ENCODE measurements at regions not wholly inside any gene's neighbourhood (a gene's known extent, or its start where the extent isn't known, plus 50 kb on each side); places are given as distances from the start of the nearest gene placed in this dataset.

- DNase-seq = no peak
Observed at GRCh38 chrX:109312757-109313156, 169.1 kb downstream of the GUCY2F start.

- DNase-seq = no peak
Observed at GRCh38 chrX:109310031-109310430, 171.9 kb downstream of the GUCY2F start.

- DNase-seq = no peak
Observed at GRCh38 chrX:109301177-109301576, 180.7 kb downstream of the GUCY2F start.

- no peak for DNase-seq
Observed at GRCh38 chrX:109300415-109300814, 181.5 kb downstream of the GUCY2F start.

GRCh38 chrX:109299091-109299490 lies 182.8 kb downstream of the GUCY2F start:
- no peak for DNase-seq

- DNase-seq = no peak
Observed at GRCh38 chrX:109294097-109294814, 187.6 kb downstream of the GUCY2F start.

- no peak for DNase-seq
Observed at GRCh38 chrX:109283870-109284269, 198.0 kb downstream of the GUCY2F start.

GRCh38 chrX:109281483-109282275 lies 200.2 kb downstream of the GUCY2F start:
- no peak for DNase-seq

GRCh38 chrX:109274806-109275205 lies 207.1 kb downstream of the GUCY2F start:
- no peak for DNase-seq

- no peak for DNase-seq
Observed at GRCh38 chrX:109270580-109271484, 211.1 kb downstream of the GUCY2F start.

- DNase-seq = no peak
Observed at GRCh38 chrX:109268340-109268739, 213.5 kb downstream of the GUCY2F start.

GRCh38 chrX:109266034-109266433 lies 215.9 kb downstream of the GUCY2F start:
- no peak for DNase-seq

GRCh38 chrX:109264878-109265277 lies 217.0 kb downstream of the GUCY2F start:
- DNase-seq = no peak

GRCh38 chrX:109261279-109261678 lies 220.6 kb downstream of the GUCY2F start:
- no peak for DNase-seq

GRCh38 chrX:109252789-109253188 lies 229.1 kb downstream of the GUCY2F start:
- DNase-seq = no peak

- DNase-seq = no peak
Observed at GRCh38 chrX:109218761-109219160, 263.1 kb downstream of the GUCY2F start.

GRCh38 chrX:109199726-109200125 lies 282.2 kb downstream of the GUCY2F start:
- DNase-seq = no peak

GRCh38 chrX:109190542-109190941 lies 291.3 kb downstream of the GUCY2F start:
- no peak for DNase-seq

- DNase-seq = no peak
Observed at GRCh38 chrX:109187473-109188168, 294.3 kb downstream of the GUCY2F start.

- DNase-seq = no peak
Observed at GRCh38 chrX:109186939-109187338, 294.9 kb downstream of the GUCY2F start.

- no peak for DNase-seq
Observed at GRCh38 chrX:109184506-109185139, 297.3 kb downstream of the GUCY2F start.

GRCh38 chrX:109172091-109172602 lies 309.7 kb downstream of the GUCY2F start:
- DNase-seq = no peak
